OCI-LY3 (cell line): ENCODE measurements at regions not wholly inside any gene's neighbourhood (a gene's known extent, or its start where the extent isn't known, plus 50 kb on each side); places are given as distances from the start of the nearest gene placed in this dataset.

Experiments
- EZH2phosphoT487 ChIP-seq: fragments of 200-600 bp; shearing (Covaris generic); IDR thresholded peaks from 2 replicates; pipeline ENCODE4 v1.6.1; 2018; ENCODE audit warnings: antibody characterized with exemption, mixed run types, low read depth
- TF ChIP-seq, protein P1 (sequence below): fragments of 200-600, 300-600 bp; sonication (generic); IDR thresholded peaks from 2 replicates; pipeline ENCODE4 v1.5.1; 2014; ENCODE audit warnings: antibody characterized with exemption, low read length, low read depth

DNA sequence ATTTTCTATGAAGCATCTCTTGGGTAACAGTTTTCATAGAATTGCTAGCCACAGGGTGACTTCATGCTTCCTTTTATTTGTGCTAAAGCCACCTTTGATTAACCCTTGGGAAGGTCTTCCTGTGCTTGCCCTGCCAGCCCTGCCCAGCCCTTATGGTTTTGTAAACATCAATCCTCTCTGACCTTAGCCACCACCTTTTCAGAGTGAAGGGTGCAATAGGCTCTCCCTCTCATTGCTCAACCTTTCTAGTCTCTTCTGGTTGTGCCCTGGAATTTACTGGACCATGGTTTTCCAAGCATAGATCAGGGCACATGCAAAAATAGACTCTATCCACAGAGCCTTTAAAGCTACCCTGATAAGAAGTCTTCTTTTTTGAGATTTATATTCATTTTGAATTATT is 77.7 kb upstream of the FRMD6 start:
- TF ChIP-seq, protein P1, sequence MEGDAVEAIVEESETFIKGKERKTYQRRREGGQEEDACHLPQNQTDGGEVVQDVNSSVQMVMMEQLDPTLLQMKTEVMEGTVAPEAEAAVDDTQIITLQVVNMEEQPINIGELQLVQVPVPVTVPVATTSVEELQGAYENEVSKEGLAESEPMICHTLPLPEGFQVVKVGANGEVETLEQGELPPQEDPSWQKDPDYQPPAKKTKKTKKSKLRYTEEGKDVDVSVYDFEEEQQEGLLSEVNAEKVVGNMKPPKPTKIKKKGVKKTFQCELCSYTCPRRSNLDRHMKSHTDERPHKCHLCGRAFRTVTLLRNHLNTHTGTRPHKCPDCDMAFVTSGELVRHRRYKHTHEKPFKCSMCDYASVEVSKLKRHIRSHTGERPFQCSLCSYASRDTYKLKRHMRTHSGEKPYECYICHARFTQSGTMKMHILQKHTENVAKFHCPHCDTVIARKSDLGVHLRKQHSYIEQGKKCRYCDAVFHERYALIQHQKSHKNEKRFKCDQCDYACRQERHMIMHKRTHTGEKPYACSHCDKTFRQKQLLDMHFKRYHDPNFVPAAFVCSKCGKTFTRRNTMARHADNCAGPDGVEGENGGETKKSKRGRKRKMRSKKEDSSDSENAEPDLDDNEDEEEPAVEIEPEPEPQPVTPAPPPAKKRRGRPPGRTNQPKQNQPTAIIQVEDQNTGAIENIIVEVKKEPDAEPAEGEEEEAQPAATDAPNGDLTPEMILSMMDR: no peak
- TF ChIP-seq EZH2phosphoT487: no peak
